GM23338 (cell line): ENCODE measurements at regions not wholly inside any gene's neighbourhood (a gene's known extent, or its start where the extent isn't known, plus 50 kb on each side); places are given as distances from the start of the nearest gene placed in this dataset.

ENCODE experiments used
- ATAC-seq: fragments of 200-7000 bp; cut with Tn5 transposase; 3 replicates; pipeline ENCODE4 v1.9.1; 2020
- DNase-seq: peaks from one replicate; pipeline ENCODE4 v3.0.0-alpha.2; 2015; ENCODE audit warnings: low spot score
- H2AFZ ChIP-seq: fragments of 200-600 bp; sonication (generic); 2 replicates; pipeline ENCODE4 v1.8.0; 2016; ENCODE audit warnings: antibody characterized with exemption, mild to moderate bottlenecking, moderate library complexity
- H3F3A ChIP-seq: fragments of 200-600 bp; sonication (generic); replicated peaks from 2 replicates; pipeline ENCODE4 v1.8.0; 2017; ENCODE audit warnings: antibody characterized with exemption, mixed run types, low read depth
- H3K27ac ChIP-seq: fragments of 200-600 bp; sonication (generic); 2 replicates; pipeline ENCODE4 v1.6.1; 2016; ENCODE audit warnings: low read depth
- H3K27me3 ChIP-seq: fragments of 200-600 bp; sonication (generic); 2 replicates; pipeline ENCODE4 v1.8.0; 2016; ENCODE audit warnings: mild to moderate bottlenecking, mixed run types, moderate library complexity; ENCODE audit not compliant: insufficient read depth
- H3K36me3 ChIP-seq: fragments of 200-600 bp; sonication (generic); 2 replicates; pipeline ENCODE4 v1.8.0; 2016; ENCODE audit warnings: mild to moderate bottlenecking; ENCODE audit not compliant: insufficient read depth
- H3K4me1 ChIP-seq: fragments of 200-600 bp; sonication (generic); 2 replicates; pipeline ENCODE4 v1.8.0; 2016; ENCODE audit warnings: mild to moderate bottlenecking, moderate library complexity; ENCODE audit not compliant: insufficient read depth
- H3K4me2 ChIP-seq: fragments of 200-600 bp; sonication (generic); 2 replicates; pipeline ENCODE4 v1.7.1; 2017; ENCODE audit warnings: mixed run types
- H3K4me3 ChIP-seq: fragments of 200-600 bp; sonication (generic); 2 replicates; pipeline ENCODE4 v1.6.1; 2016; ENCODE audit warnings: mixed run types
- H3K79me2 ChIP-seq: fragments of 200-600 bp; sonication (generic); replicated peaks from 2 replicates; pipeline ENCODE4 v1.8.0; 2017; ENCODE audit warnings: mild to moderate bottlenecking; ENCODE audit not compliant: insufficient read depth
- H3K9me2 ChIP-seq: fragments of 200-600 bp; sonication (generic); 2 replicates; pipeline ENCODE4 v1.8.0; 2017; ENCODE audit not compliant: insufficient read depth
- H4K20me1 ChIP-seq: fragments of 200-600 bp; sonication (generic); replicated peaks from 2 replicates; pipeline ENCODE4 v1.8.0; 2017; ENCODE audit warnings: mild to moderate bottlenecking; ENCODE audit not compliant: insufficient read depth
- H3K27ac Mint-ChIP-seq: 2 replicates; pipeline ENCODE4 v1.8.0; 2020; ENCODE audit warnings: inconsistent platforms, mild to moderate bottlenecking, moderate library complexity, mixed read lengths
- H3K27me3 Mint-ChIP-seq: 3 replicates; pipeline ENCODE4 v1.8.0; 2022; ENCODE audit warnings: low read depth, mild to moderate bottlenecking, moderate library complexity, mixed read lengths, inconsistent platforms; ENCODE audit not compliant: insufficient read depth, poor library complexity
- H3K36me3 Mint-ChIP-seq: 3 replicates; pipeline ENCODE4 v1.8.0; 2021; ENCODE audit warnings: low read depth, mild to moderate bottlenecking, inconsistent platforms, moderate library complexity, mixed read lengths
- H3K4me1 Mint-ChIP-seq: 3 replicates; pipeline ENCODE4 v1.8.0; 2020; ENCODE audit warnings: mild to moderate bottlenecking, inconsistent platforms, mixed read lengths
- H3K4me3 Mint-ChIP-seq: 3 replicates; pipeline ENCODE4 v1.8.0; 2021; ENCODE audit warnings: moderate library complexity, mild to moderate bottlenecking, inconsistent platforms, mixed read lengths
- H3K9me3 Mint-ChIP-seq: 3 replicates; pipeline ENCODE4 v1.8.0; 2020; ENCODE audit warnings: moderate library complexity, mild to moderate bottlenecking, inconsistent platforms, mixed read lengths
- CREB1 ChIP-seq: fragments of 250-450 bp; sonication (Bioruptor Pico); IDR thresholded peaks from 2 replicates; pipeline ENCODE4 v1.5.0; 2020; ENCODE audit warnings: low read depth, mild to moderate bottlenecking, moderate library complexity
- EZH2 ChIP-seq: fragments of 200-600 bp; sonication (generic); IDR thresholded peaks from one replicate; pipeline ENCODE4 v1.8.0; 2017; ENCODE audit warnings: antibody characterized with exemption, mild to moderate bottlenecking, low read depth; ENCODE audit not compliant: unreplicated experiment
- EZH2phosphoT487 ChIP-seq: fragments of 200-600 bp; sonication (generic); IDR thresholded peaks from one replicate; pipeline ENCODE4 v1.8.1; 2018; ENCODE audit warnings: antibody characterized with exemption; ENCODE audit not compliant: unreplicated experiment
- JUNB ChIP-seq: IDR thresholded peaks from one replicate; pipeline ENCODE4 v1.6.1; 2016; ENCODE audit warnings: antibody characterized with exemption; ENCODE audit not compliant: unreplicated experiment
- NANOG ChIP-seq: IDR thresholded peaks from 2 replicates; pipeline ENCODE4 v1.6.1; 2016; ENCODE audit warnings: antibody characterized with exemption, borderline replicate concordance
- POLR2AphosphoS5 ChIP-seq: IDR thresholded peaks from 2 replicates; pipeline ENCODE4 v1.6.1; 2016; ENCODE audit warnings: antibody characterized with exemption, low read depth
- STAT1 ChIP-seq: IDR thresholded peaks from one replicate; pipeline ENCODE4 v1.6.1; 2016; ENCODE audit warnings: antibody characterized with exemption; ENCODE audit not compliant: unreplicated experiment
- ZNF114 ChIP-seq: fragments of 250-450 bp; sonication (Bioruptor Pico); IDR thresholded peaks from 2 replicates; pipeline ENCODE4 v1.5.0; 2020; ENCODE audit warnings: mild to moderate bottlenecking, moderate library complexity
- ZNF331 ChIP-seq: fragments of 250-450 bp; sonication (Bioruptor Pico); IDR thresholded peaks from 2 replicates; pipeline ENCODE4 v1.5.0; 2020; ENCODE audit warnings: low read depth, mild to moderate bottlenecking, moderate library complexity
- TF ChIP-seq, protein P1 (sequence below): IDR thresholded peaks from 2 replicates; pipeline ENCODE4 v1.6.1; 2016; ENCODE audit warnings: antibody characterized with exemption
- TF ChIP-seq, protein P2 (sequence below): IDR thresholded peaks from one replicate; pipeline ENCODE4 v1.6.1; 2018; ENCODE audit warnings: antibody characterized with exemption; ENCODE audit not compliant: unreplicated experiment
- TF ChIP-seq, protein P3 (sequence below), 2 experiments: fragments of 200-600 bp in 1 of 2; sonication (generic) in 1 of 2; conservative IDR thresholded peaks; 2 replicates each; pipeline versions ENCODE4 v1.5.1 to v1.6.1; 2016 to 2017; ENCODE audit warnings: antibody characterized with exemption in 2 of 2, low read depth in 2 of 2, mild to moderate bottlenecking in 2 of 2, moderate library complexity in 1 of 2

DNA sequence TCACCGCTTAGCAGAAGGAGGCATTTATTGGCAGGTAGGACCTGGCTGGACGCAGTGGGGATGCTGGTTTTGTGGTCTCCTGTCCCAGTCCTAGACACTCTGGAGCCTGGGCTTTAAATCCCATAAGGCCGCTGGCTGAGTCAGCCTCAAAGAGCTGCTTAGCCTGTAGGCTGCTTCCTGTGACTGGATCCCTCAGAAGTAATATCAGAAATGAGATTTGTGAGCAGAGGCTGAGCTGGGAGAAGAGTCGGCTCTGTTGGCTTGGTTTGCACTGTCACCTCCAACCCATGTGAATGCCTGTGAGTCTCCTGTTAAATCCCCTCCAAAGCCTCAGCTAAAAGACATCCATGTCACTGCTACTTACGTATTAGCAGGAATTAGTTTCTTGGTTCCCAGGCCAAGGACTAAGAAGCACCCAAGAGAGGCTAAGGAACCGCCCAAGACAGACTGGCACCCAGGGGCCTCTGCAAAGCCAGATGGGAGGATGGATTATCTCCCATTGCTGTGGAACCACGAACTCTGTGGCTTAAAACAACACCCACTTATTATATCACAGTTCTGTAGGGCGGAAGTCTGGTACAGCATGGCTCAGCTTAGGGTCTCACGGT, 289.4 kb downstream of the CDC5L start (continued):
- TF ChIP-seq, protein P1, sequence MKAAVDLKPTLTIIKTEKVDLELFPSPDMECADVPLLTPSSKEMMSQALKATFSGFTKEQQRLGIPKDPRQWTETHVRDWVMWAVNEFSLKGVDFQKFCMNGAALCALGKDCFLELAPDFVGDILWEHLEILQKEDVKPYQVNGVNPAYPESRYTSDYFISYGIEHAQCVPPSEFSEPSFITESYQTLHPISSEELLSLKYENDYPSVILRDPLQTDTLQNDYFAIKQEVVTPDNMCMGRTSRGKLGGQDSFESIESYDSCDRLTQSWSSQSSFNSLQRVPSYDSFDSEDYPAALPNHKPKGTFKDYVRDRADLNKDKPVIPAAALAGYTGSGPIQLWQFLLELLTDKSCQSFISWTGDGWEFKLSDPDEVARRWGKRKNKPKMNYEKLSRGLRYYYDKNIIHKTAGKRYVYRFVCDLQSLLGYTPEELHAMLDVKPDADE = no peak
- TF ChIP-seq, protein P2, sequence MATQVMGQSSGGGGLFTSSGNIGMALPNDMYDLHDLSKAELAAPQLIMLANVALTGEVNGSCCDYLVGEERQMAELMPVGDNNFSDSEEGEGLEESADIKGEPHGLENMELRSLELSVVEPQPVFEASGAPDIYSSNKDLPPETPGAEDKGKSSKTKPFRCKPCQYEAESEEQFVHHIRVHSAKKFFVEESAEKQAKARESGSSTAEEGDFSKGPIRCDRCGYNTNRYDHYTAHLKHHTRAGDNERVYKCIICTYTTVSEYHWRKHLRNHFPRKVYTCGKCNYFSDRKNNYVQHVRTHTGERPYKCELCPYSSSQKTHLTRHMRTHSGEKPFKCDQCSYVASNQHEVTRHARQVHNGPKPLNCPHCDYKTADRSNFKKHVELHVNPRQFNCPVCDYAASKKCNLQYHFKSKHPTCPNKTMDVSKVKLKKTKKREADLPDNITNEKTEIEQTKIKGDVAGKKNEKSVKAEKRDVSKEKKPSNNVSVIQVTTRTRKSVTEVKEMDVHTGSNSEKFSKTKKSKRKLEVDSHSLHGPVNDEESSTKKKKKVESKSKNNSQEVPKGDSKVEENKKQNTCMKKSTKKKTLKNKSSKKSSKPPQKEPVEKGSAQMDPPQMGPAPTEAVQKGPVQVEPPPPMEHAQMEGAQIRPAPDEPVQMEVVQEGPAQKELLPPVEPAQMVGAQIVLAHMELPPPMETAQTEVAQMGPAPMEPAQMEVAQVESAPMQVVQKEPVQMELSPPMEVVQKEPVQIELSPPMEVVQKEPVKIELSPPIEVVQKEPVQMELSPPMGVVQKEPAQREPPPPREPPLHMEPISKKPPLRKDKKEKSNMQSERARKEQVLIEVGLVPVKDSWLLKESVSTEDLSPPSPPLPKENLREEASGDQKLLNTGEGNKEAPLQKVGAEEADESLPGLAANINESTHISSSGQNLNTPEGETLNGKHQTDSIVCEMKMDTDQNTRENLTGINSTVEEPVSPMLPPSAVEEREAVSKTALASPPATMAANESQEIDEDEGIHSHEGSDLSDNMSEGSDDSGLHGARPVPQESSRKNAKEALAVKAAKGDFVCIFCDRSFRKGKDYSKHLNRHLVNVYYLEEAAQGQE = no peak
- TF ChIP-seq EZH2phosphoT487 = no peak
- TF ChIP-seq JUNB = no peak

DNA sequence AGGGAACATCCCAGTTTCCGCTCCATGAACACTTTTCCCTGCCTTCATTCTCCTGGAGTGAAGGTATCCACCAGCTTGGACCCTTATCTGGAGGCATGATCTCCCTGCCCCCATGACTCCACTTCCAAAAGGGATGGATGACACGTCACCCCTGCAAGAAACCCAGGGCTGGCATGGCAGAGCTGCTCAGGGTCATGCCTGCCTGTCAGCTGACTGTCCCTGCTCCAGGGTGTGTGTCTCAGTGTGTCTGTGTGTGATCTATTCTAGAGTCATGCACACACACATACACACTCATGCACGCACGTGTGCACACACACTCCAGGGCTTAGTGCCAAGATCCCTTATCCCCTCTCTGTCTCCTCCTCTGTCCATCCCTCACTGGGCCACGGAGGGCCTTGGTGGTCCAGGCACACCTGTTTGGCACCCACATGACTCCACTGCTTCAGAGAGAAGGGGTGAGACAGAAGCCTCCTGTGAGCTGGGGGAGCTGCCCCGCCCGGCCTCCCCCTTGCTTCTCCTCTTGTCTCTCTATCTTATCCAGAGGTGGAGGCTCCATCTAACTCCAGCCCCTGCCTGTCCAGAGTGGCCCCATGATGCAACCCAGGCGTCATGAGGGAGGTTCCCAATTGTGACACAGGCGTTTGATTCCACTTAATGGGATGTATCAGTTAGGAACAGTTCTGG, 290.9 kb downstream of the CDC5L start:
- Mint-ChIP-seq H3K9me3 (no peaks in the 10 kb centered on the region), H3K4me1 (no peaks in the 10 kb centered on the region; the same call in 2 of the 3 replicates), H3K4me3 (no peak overlapping the region), H3K27ac (no peak overlapping the region), H3K27me3 (peaks cover 3% of the 10 kb centered on the region), H3K36me3 (no peaks in the 10 kb centered on the region)
- no peak overlapping the region for H3K4me2 ChIP-seq
- no peaks in the 10 kb centered on the region for H3K4me1 ChIP-seq
- no peak overlapping the region for H3K4me3 ChIP-seq
- no peaks in the 10 kb centered on the region for H4K20me1 ChIP-seq
- no peak overlapping the region for H2AFZ ChIP-seq
- H3K9me2 ChIP-seq = peaks cover 14% of the 10 kb centered on the region
- no peaks in the 10 kb centered on the region for H3K27me3 ChIP-seq
- DNase-seq (no peak), ATAC-seq (no peak)
- no peaks in the 10 kb centered on the region for H3K79me2 ChIP-seq
- no peak overlapping the region for H3K27ac ChIP-seq
- no peaks in the 10 kb centered on the region for H3K36me3 ChIP-seq
- H3F3A ChIP-seq = no peaks in the 10 kb centered on the region
- TF ChIP-seq, protein P1 = no peak
- TF ChIP-seq POLR2AphosphoS5 (no peak), STAT1 (no peak), EZH2phosphoT487 (no peak), ZNF331 (no peak), EZH2 (no peak), CREB1 (CRISPR knock-in tag) (no peak), ZNF114 (CRISPR knock-in tag) (no peak), NANOG (no peak), JUNB (no peak)
- TF ChIP-seq, protein P2 = no peak
- TF ChIP-seq, protein P3, sequence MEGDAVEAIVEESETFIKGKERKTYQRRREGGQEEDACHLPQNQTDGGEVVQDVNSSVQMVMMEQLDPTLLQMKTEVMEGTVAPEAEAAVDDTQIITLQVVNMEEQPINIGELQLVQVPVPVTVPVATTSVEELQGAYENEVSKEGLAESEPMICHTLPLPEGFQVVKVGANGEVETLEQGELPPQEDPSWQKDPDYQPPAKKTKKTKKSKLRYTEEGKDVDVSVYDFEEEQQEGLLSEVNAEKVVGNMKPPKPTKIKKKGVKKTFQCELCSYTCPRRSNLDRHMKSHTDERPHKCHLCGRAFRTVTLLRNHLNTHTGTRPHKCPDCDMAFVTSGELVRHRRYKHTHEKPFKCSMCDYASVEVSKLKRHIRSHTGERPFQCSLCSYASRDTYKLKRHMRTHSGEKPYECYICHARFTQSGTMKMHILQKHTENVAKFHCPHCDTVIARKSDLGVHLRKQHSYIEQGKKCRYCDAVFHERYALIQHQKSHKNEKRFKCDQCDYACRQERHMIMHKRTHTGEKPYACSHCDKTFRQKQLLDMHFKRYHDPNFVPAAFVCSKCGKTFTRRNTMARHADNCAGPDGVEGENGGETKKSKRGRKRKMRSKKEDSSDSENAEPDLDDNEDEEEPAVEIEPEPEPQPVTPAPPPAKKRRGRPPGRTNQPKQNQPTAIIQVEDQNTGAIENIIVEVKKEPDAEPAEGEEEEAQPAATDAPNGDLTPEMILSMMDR (conservative IDR thresholded peaks at IDR 0.05; ENCODE audit: low read depth in 2 of 2) = no peak
